ENCODE measurements at regions not wholly inside any gene's neighbourhood (a gene's known extent, or its start where the extent isn't known, plus 50 kb on each side); places are given as distances from the start of the nearest gene placed in this dataset.
"Not testable (repeated sequence)": the region's sequence is repeated elsewhere in the genome, so short reads cannot be mapped to it uniquely, and the experiment has no call there.

GRCh38 chr6:27145731-27146455, 101.6 kb upstream of the PRSS16 start:
- DNase-seq = peak; percentile 74
- H3K27me3 Mint-ChIP-seq = no peaks in the 10 kb centered on the region
- H3K4me1 Mint-ChIP-seq (ENCODE audit: low read depth) = peaks cover 34% of the 10 kb centered on the region
- no peak overlapping the region for H3K4me3 Mint-ChIP-seq
- peaks cover 28% of the 10 kb centered on the region for H3K36me3 Mint-ChIP-seq (ENCODE audit: low read depth)
- H3K27ac Mint-ChIP-seq = no peak overlapping the region
- H3K9me3 Mint-ChIP-seq = no peaks in the 10 kb centered on the region

- H3K9me3 Mint-ChIP-seq, H3K4me3 Mint-ChIP-seq, H3K27ac Mint-ChIP-seq, H3K27me3 Mint-ChIP-seq: not testable (repeated sequence)
- H3K36me3 Mint-ChIP-seq (ENCODE audit: low read depth) = peaks cover 26% of the 10 kb centered on the region
- H3K4me1 Mint-ChIP-seq (ENCODE audit: low read depth) = peaks cover 29% of the 10 kb centered on the region
- peak; percentile 88 for DNase-seq
Measured at GRCh38 chr6:27146456-27146705, 101.1 kb upstream of the PRSS16 start.

GRCh38 chr6:27146706-27147505, 100.6 kb upstream of the PRSS16 start:
- no peaks in the 10 kb centered on the region for H3K27me3 Mint-ChIP-seq

GRCh38 chr6:27148404-27148795, 99.1 kb upstream of the PRSS16 start:
- H3K4me3 Mint-ChIP-seq = no peak overlapping the region
- peaks cover 14% of the 10 kb centered on the region for H3K4me1 Mint-ChIP-seq (ENCODE audit: low read depth)
- DNase-seq = no peak
- H3K36me3 Mint-ChIP-seq (ENCODE audit: low read depth) = peaks cover 8% of the 10 kb centered on the region
- no peaks in the 10 kb centered on the region for H3K27me3 Mint-ChIP-seq
- H3K27ac Mint-ChIP-seq = no peak overlapping the region
- no peaks in the 10 kb centered on the region for H3K9me3 Mint-ChIP-seq

More at GRCh38 chr6:27146706-27147505, 100.6 kb upstream of the PRSS16 start:
- Mint-ChIP-seq H3K36me3 (ENCODE audit: low read depth) (peaks cover 20% of the 10 kb centered on the region), H3K4me1 (ENCODE audit: low read depth) (peaks cover 24% of the 10 kb centered on the region), H3K4me3 (no peak overlapping the region), H3K9me3 (no peaks in the 10 kb centered on the region), H3K27ac (no peak overlapping the region)
- peak; percentile 85 for DNase-seq

- Mint-ChIP-seq H3K27ac (peak overlapping the region; percentile 39), H3K4me1 (ENCODE audit: low read depth) (peaks cover 10% of the 10 kb centered on the region), H3K9me3 (no peaks in the 10 kb centered on the region), H3K4me3 (no peak overlapping the region), H3K27me3 (no peaks in the 10 kb centered on the region), H3K36me3 (ENCODE audit: low read depth) (peaks cover 4% of the 10 kb centered on the region)
- DNase-seq = no peak
Measured at GRCh38 chr6:27149150-27149549, 98.4 kb upstream of the PRSS16 start.

GRCh38 chr6:27154696-27155095, 92.8 kb upstream of the PRSS16 start:
- Mint-ChIP-seq H3K27ac (peak overlapping the region; percentile 85), H3K4me1 (ENCODE audit: low read depth) (peaks cover 40% of the 10 kb centered on the region), H3K27me3 (no peaks in the 10 kb centered on the region), H3K9me3 (no peaks in the 10 kb centered on the region), H3K4me3 (peak overlapping the region; percentile 14), H3K36me3 (ENCODE audit: low read depth) (no peaks in the 10 kb centered on the region)
- no peak for DNase-seq

- H3K27ac Mint-ChIP-seq = peak overlapping the region; percentile 84
- no peaks in the 10 kb centered on the region for H3K36me3 Mint-ChIP-seq (ENCODE audit: low read depth)
- no peak for DNase-seq
- no peaks in the 10 kb centered on the region for H3K9me3 Mint-ChIP-seq
- H3K4me1 Mint-ChIP-seq (ENCODE audit: low read depth) = peaks cover 48% of the 10 kb centered on the region
- no peaks in the 10 kb centered on the region for H3K27me3 Mint-ChIP-seq
- peak overlapping the region; percentile 74 for H3K4me3 Mint-ChIP-seq
Measured at GRCh38 chr6:27156874-27157458, 90.5 kb upstream of the PRSS16 start.

GRCh38 chr6:27157459-27158315, 89.8 kb upstream of the PRSS16 start:
- no peaks in the 10 kb centered on the region for H3K9me3 Mint-ChIP-seq
- no peaks in the 10 kb centered on the region for H3K36me3 Mint-ChIP-seq (ENCODE audit: low read depth)
- peaks cover 48% of the 10 kb centered on the region for H3K4me1 Mint-ChIP-seq (ENCODE audit: low read depth)
- peak overlapping the region; percentile 74 for H3K4me3 Mint-ChIP-seq
- peak; percentile 86 for DNase-seq
- peak overlapping the region; percentile 84 for H3K27ac Mint-ChIP-seq
- H3K27me3 Mint-ChIP-seq = no peaks in the 10 kb centered on the region

- Mint-ChIP-seq H3K4me3 (peak overlapping the region; percentile 74), H3K4me1 (ENCODE audit: low read depth) (peaks cover 48% of the 10 kb centered on the region), H3K9me3 (no peaks in the 10 kb centered on the region), H3K27me3 (no peaks in the 10 kb centered on the region), H3K36me3 (ENCODE audit: low read depth) (no peaks in the 10 kb centered on the region), H3K27ac (peak overlapping the region; percentile 84)
- no peak for DNase-seq
Measured at GRCh38 chr6:27158316-27158643, 89.2 kb upstream of the PRSS16 start.

- Mint-ChIP-seq H3K9me3 (no peaks in the 10 kb centered on the region), H3K4me3 (no peak overlapping the region), H3K4me1 (ENCODE audit: low read depth) (peaks cover 40% of the 10 kb centered on the region), H3K27me3 (no peaks in the 10 kb centered on the region), H3K36me3 (ENCODE audit: low read depth) (no peaks in the 10 kb centered on the region), H3K27ac (no peak overlapping the region)
- no peak for DNase-seq
Measured at GRCh38 chr6:27159725-27160124, 87.8 kb upstream of the PRSS16 start.

GRCh38 chr6:27161115-27161514, 86.4 kb upstream of the PRSS16 start:
- no peak for DNase-seq
- H3K4me1 Mint-ChIP-seq (ENCODE audit: low read depth) = peaks cover 31% of the 10 kb centered on the region
- H3K27ac Mint-ChIP-seq = no peak overlapping the region
- no peaks in the 10 kb centered on the region for H3K9me3 Mint-ChIP-seq
- no peaks in the 10 kb centered on the region for H3K27me3 Mint-ChIP-seq
- H3K36me3 Mint-ChIP-seq (ENCODE audit: low read depth) = no peaks in the 10 kb centered on the region
- H3K4me3 Mint-ChIP-seq = no peak overlapping the region

GRCh38 chr6:27161603-27161945, 85.9 kb upstream of the PRSS16 start:
- peak overlapping the region; percentile 13 for H3K27ac Mint-ChIP-seq
- no peaks in the 10 kb centered on the region for H3K27me3 Mint-ChIP-seq
- no peaks in the 10 kb centered on the region for H3K9me3 Mint-ChIP-seq
- H3K4me3 Mint-ChIP-seq = no peak overlapping the region
- no peaks in the 10 kb centered on the region for H3K36me3 Mint-ChIP-seq (ENCODE audit: low read depth)
- no peak for DNase-seq
- peaks cover 27% of the 10 kb centered on the region for H3K4me1 Mint-ChIP-seq (ENCODE audit: low read depth)

- peaks cover 23% of the 10 kb centered on the region for H3K4me1 Mint-ChIP-seq (ENCODE audit: low read depth)
- peak overlapping the region; percentile 79 for H3K27ac Mint-ChIP-seq
- H3K4me3 Mint-ChIP-seq = no peak overlapping the region
- no peak for DNase-seq
- no peaks in the 10 kb centered on the region for H3K9me3 Mint-ChIP-seq
- H3K36me3 Mint-ChIP-seq (ENCODE audit: low read depth) = no peaks in the 10 kb centered on the region
- H3K27me3 Mint-ChIP-seq = no peaks in the 10 kb centered on the region
Measured at GRCh38 chr6:27161946-27162603, 85.4 kb upstream of the PRSS16 start.

- Mint-ChIP-seq H3K9me3 (no peaks in the 10 kb centered on the region), H3K36me3 (ENCODE audit: low read depth) (no peaks in the 10 kb centered on the region), H3K4me3 (no peak overlapping the region), H3K27me3 (no peaks in the 10 kb centered on the region), H3K4me1 (ENCODE audit: low read depth) (peaks cover 8% of the 10 kb centered on the region), H3K27ac (no peak overlapping the region)
- DNase-seq = no peak
Measured at GRCh38 chr6:27163834-27164233, 83.7 kb upstream of the PRSS16 start.

Measured in activated T-cell treated with anti-CD3 and anti-CD28 coated beads, Interleukin-2, amount 50 U/mL, for 24 hours (primary cell).